Sigmoid colon (tissue), 6 donors: ENCODE measurements at regions not wholly inside any gene's neighbourhood (a gene's known extent, or its start where the extent isn't known, plus 50 kb on each side); places are given as distances from the start of the nearest gene placed in this dataset.

Source experiments
- DNase-seq: peaks from one replicate; pipeline ENCODE4 v3.0.0-alpha.2; 2019
- H3K27ac ChIP-seq, 4 donors: fragments of 200-600 bp; sonication (generic); one replicate each; pipeline ENCODE4 v1.5.1; 2016 to 2019; ENCODE audit warnings: mild to moderate bottlenecking in 1 of 4
- H3K27me3 ChIP-seq, 3 donors: fragments of 200-600 bp; sonication (generic); one replicate each; pipeline ENCODE4 v1.5.1; 2019; ENCODE audit warnings: mild to moderate bottlenecking in 1 of 3
- H3K36me3 ChIP-seq, 4 donors: fragments of 200-600 bp; sonication (generic); one replicate each; pipeline ENCODE4 v1.5.1; 2016 to 2019
- H3K4me1 ChIP-seq, 4 donors: fragments of 200-600 bp; sonication (generic); one replicate each; pipeline ENCODE4 v1.5.1; 2017 to 2019
- H3K4me3 ChIP-seq, 4 donors: fragments of 200-600 bp; sonication (generic); one replicate each; pipeline ENCODE4 v1.5.1; 2017 to 2019; ENCODE audit warnings: mild to moderate bottlenecking in 2 of 4, moderate library complexity in 1 of 4
- H3K9me3 ChIP-seq, 4 donors: fragments of 200-600 bp in 3 of 4; sonication (generic) in 3 of 4; one replicate each; pipeline versions ENCODE4 v1.5.1 to v1.6.1; 2013 to 2019
- CTCF ChIP-seq, 4 experiments: fragments of 450-650 bp in 3 of 4; fragments of 200-600 bp in 1 of 4; IDR thresholded peaks; one replicate each; pipeline ENCODE4 v1.5.1; 2016 to 2019; ENCODE audit warnings: antibody characterized with exemption in 4 of 4, mild to moderate bottlenecking in 3 of 4, moderate library complexity in 2 of 4
- EP300 ChIP-seq, 4 donors: sonication (generic); formaldehyde crosslinking; IDR thresholded peaks; one replicate each; pipeline ENCODE4 v1.6.1; 2017; ENCODE audit warnings: antibody characterized with exemption in 4 of 4
- POLR2A ChIP-seq, 2 donors: fragments of 450-650 bp; IDR thresholded peaks; one replicate each; pipeline ENCODE4 v1.6.1; 2016; ENCODE audit warnings: antibody characterized with exemption in 2 of 2, mild to moderate bottlenecking in 2 of 2, moderate library complexity in 2 of 2
- POLR2AphosphoS5 ChIP-seq, 4 donors: sonication (generic); formaldehyde crosslinking; IDR thresholded peaks; one replicate each; pipeline ENCODE4 v1.6.1; 2017; ENCODE audit warnings: antibody characterized with exemption in 4 of 4
- WGBS, 2 donors: extraction: QIAGEN DNeasy Blood & Tissue Kit; methylation state at CpG; one replicate each; pipeline ENCODE4 v1.1.7; 2013; 5-methylcytosine and 5-hydroxymethylcytosine counted together
- intact Hi-C: fragments of 100-400 bp; cut with DNase I; formaldehyde crosslinking; loops from one replicate; pipeline ENCODE4 v1.15.1; 2023
- donor health status: healthy with polysubstance abuse.
- donor health status: healthy.

GRCh38 chr4:175297965-175298565 is 379.9 kb downstream of the ADAM29 start:
- WGBS, 2 donors: 78 to 85% methylated on average over 2 of the region's 2 CpGs
- Histone ChIP-seq H3K27ac (no peak overlapping the region), H3K4me3 (no peak overlapping the region), H3K9me3 (no peaks in the 10 kb centered on the region), H3K36me3 (no peaks in the 10 kb centered on the region), H3K27me3 (no peaks in the 10 kb centered on the region), H3K4me1 (no peaks in the 10 kb centered on the region)
- no peak for TF ChIP-seq POLR2AphosphoS5 (IDR thresholded peaks at IDR 0.05)
- TF ChIP-seq EP300 (IDR thresholded peaks at IDR 0.05): no peak
- no peak for TF ChIP-seq CTCF (IDR thresholded peaks at IDR 0.05)
- no peak for TF ChIP-seq POLR2A (IDR thresholded peaks at IDR 0.05)
- DNase-seq: no peak
- intact Hi-C loops: no loop called here

GRCh38 chr4:175306436-175306835 is 388.3 kb downstream of the ADAM29 start:
- no peaks in the 10 kb centered on the region for H3K4me1 ChIP-seq
- DNase-seq: no peak
- intact Hi-C loops: no loop called here

GRCh38 chr4:175307326-175307725 is 389.2 kb downstream of the ADAM29 start:
- no peaks in the 10 kb centered on the region for H3K36me3 ChIP-seq
- intact Hi-C loops: no loop called here
- H3K4me1 ChIP-seq: no peaks in the 10 kb centered on the region
- TF ChIP-seq CTCF (IDR thresholded peaks at IDR 0.05): no peak
- TF ChIP-seq EP300 (IDR thresholded peaks at IDR 0.05): no peak
- TF ChIP-seq POLR2AphosphoS5 (IDR thresholded peaks at IDR 0.05): no peak
- no peak for TF ChIP-seq POLR2A (IDR thresholded peaks at IDR 0.05)
- H3K4me3 ChIP-seq: no peak overlapping the region
- 73 to 82% methylated on average over 1 of the region's 1 CpG for WGBS, 2 donors
- no peaks in the 10 kb centered on the region for H3K9me3 ChIP-seq
- DNase-seq: no peak
- H3K27me3 ChIP-seq: no peaks in the 10 kb centered on the region
- no peak overlapping the region for H3K27ac ChIP-seq

More at GRCh38 chr4:175306436-175306835, 388.3 kb downstream of the ADAM29 start:
- Histone ChIP-seq H3K36me3 (no peaks in the 10 kb centered on the region), H3K4me3 (no peak overlapping the region), H3K27me3 (no peaks in the 10 kb centered on the region), H3K9me3 (no peaks in the 10 kb centered on the region), H3K27ac (no peak overlapping the region)
- no peak for TF ChIP-seq POLR2A (IDR thresholded peaks at IDR 0.05)
- no peak for TF ChIP-seq CTCF (IDR thresholded peaks at IDR 0.05)
- TF ChIP-seq EP300 (IDR thresholded peaks at IDR 0.05): no peak
- no peak for TF ChIP-seq POLR2AphosphoS5 (IDR thresholded peaks at IDR 0.05)

GRCh38 chr4:175308236-175308635 is 390.1 kb downstream of the ADAM29 start:
- Histone ChIP-seq H3K27me3 (no peaks in the 10 kb centered on the region), H3K36me3 (no peaks in the 10 kb centered on the region), H3K4me1 (no peaks in the 10 kb centered on the region), H3K27ac (no peak overlapping the region), H3K9me3 (no peaks in the 10 kb centered on the region), H3K4me3 (no peak overlapping the region)
- WGBS, 2 donors: 64% methylated on average over 5 of the region's 5 CpGs
- TF ChIP-seq CTCF (IDR thresholded peaks at IDR 0.05) (no peak), POLR2A (IDR thresholded peaks at IDR 0.05) (no peak), POLR2AphosphoS5 (IDR thresholded peaks at IDR 0.05) (no peak), EP300 (IDR thresholded peaks at IDR 0.05) (no peak)
- no peak for DNase-seq
- intact Hi-C loops: no loop called here

GRCh38 chr4:175309041-175309440 is 390.9 kb downstream of the ADAM29 start:
- Histone ChIP-seq H3K4me3 (no peak overlapping the region), H3K27ac (no peak overlapping the region), H3K27me3 (no peaks in the 10 kb centered on the region), H3K36me3 (no peaks in the 10 kb centered on the region), H3K4me1 (no peaks in the 10 kb centered on the region), H3K9me3 (no peaks in the 10 kb centered on the region)
- WGBS, 2 donors: 67 to 74% methylated on average over 3 of the region's 3 CpGs
- TF ChIP-seq CTCF (IDR thresholded peaks at IDR 0.05): no peak
- no peak for TF ChIP-seq EP300 (IDR thresholded peaks at IDR 0.05)
- no peak for TF ChIP-seq POLR2A (IDR thresholded peaks at IDR 0.05)
- no peak for TF ChIP-seq POLR2AphosphoS5 (IDR thresholded peaks at IDR 0.05)
- DNase-seq: no peak
- intact Hi-C loops: no loop called here
